Nephron progenitor cell (in vitro differentiated cells): ENCODE measurements at regions not wholly inside any gene's neighbourhood (a gene's known extent, or its start where the extent isn't known, plus 50 kb on each side); places are given as distances from the start of the nearest gene placed in this dataset.

Experiments
- DNase-seq: peaks from one replicate; pipeline ENCODE4 v3.0.0; 2021
- H3K27ac Mint-ChIP-seq: 2 replicates; pipeline ENCODE4 v1.8.0; 2021; ENCODE audit warnings: mild to moderate bottlenecking, moderate library complexity, mixed read lengths
- H3K27me3 Mint-ChIP-seq: 2 replicates; pipeline ENCODE4 v1.8.0; 2021; ENCODE audit warnings: mild to moderate bottlenecking, low read depth, mixed read lengths; ENCODE audit not compliant: poor library complexity
- H3K36me3 Mint-ChIP-seq: 2 replicates; pipeline ENCODE4 v1.8.0; 2021; ENCODE audit warnings: low read depth, mixed read lengths
- H3K4me1 Mint-ChIP-seq: 2 replicates; pipeline ENCODE4 v1.8.0; 2021; ENCODE audit warnings: mixed read lengths
- H3K4me3 Mint-ChIP-seq: 2 replicates; pipeline ENCODE4 v1.8.0; 2021; ENCODE audit warnings: mild to moderate bottlenecking, moderate library complexity, mixed read lengths
- H3K9me3 Mint-ChIP-seq: 2 replicates; pipeline ENCODE4 v1.8.0; 2021; ENCODE audit warnings: mild to moderate bottlenecking, moderate library complexity, mixed read lengths
- CTCF ChIP-seq: fragments of 200-600 bp; sonication (generic); IDR thresholded peaks from 2 replicates; pipeline ENCODE4 v1.5.0; 2021; ENCODE audit warnings: antibody characterized with exemption

DNA sequence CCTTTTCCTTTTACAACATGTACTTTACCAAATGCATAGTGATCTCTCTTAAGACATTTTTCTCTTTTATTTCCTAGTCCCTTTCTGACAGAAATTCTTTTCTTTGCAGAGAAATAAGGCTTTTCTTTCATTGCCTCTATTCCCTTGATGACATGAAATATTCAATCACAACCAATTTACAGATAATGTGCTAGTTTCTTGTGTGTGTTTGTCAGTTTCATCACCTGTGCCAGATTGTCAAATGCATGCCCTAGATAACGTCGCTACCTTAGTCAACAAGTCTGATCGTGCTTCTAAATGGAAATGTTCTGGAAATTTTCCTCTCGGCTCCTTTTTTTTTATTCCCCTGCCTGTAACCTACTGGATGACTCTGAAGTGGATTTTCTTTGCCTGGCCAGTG, 478.1 kb downstream of the KLF5 start:
- Mint-ChIP-seq H3K9me3 (no peaks in the 10 kb centered on the region), H3K27me3 (no peaks in the 10 kb centered on the region), H3K36me3 (no peaks in the 10 kb centered on the region), H3K4me1 (no peaks in the 10 kb centered on the region), H3K27ac (peak overlapping the region; percentile 16), H3K4me3 (no peak overlapping the region)
- TF ChIP-seq CTCF, result no peak
- DNase-seq, result no peak

DNA sequence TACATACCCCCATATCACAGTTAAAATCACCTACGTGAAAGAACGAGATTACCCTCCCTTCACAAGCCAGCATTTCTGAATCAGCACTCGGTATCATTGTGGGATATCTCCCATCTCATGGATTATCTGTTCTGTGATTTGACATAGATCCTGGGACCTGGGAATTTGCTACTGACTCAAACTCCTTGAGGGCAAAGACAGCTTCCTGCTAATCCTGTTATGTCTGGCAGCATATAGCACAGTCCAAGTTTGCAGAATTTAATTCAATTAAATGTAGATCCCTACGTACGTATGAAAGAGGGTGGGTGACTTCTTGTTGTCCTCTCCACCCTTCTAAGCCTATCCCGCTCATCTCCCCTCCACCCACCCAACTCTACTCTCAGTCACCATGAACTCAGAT, 476.5 kb downstream of the KLF5 start:
- TF ChIP-seq CTCF, result no peak
- no peaks in the 10 kb centered on the region for H3K27me3 Mint-ChIP-seq
- no peaks in the 10 kb centered on the region for H3K9me3 Mint-ChIP-seq
- H3K4me1 Mint-ChIP-seq, result no peaks in the 10 kb centered on the region
- DNase-seq, result no peak
- no peak overlapping the region for H3K27ac Mint-ChIP-seq
- H3K4me3 Mint-ChIP-seq, result no peak overlapping the region
- H3K36me3 Mint-ChIP-seq, result no peaks in the 10 kb centered on the region

DNA sequence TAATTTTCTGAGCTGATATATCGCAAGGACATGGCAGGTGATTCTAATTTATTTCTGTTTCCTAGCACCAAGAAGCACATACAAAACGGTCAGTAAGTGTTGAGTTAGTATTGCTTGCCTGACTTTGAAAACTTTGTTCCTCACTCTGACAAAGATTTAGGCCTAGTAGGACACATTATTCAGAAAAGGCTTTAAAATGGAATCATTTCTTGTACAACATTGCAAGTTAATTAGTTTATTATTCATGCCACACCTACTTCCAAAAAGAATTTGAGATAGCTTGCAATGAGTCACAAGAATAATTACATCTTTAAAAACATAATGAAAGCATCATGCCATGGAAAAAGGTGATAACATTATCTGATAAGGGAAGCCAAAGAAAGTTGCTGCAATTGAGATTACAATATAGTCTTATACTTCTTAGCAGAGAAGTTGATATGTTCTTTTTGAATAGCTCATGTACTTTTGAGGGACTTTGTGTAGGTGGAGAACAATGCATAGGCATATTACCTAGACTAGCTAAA, 474.2 kb downstream of the KLF5 start:
- Mint-ChIP-seq H3K27me3 (no peaks in the 10 kb centered on the region), H3K4me3 (no peak overlapping the region), H3K36me3 (no peaks in the 10 kb centered on the region), H3K9me3 (no peaks in the 10 kb centered on the region), H3K4me1 (no peaks in the 10 kb centered on the region), H3K27ac (no peak overlapping the region)
- no peak for DNase-seq
- TF ChIP-seq CTCF, result no peak

DNA sequence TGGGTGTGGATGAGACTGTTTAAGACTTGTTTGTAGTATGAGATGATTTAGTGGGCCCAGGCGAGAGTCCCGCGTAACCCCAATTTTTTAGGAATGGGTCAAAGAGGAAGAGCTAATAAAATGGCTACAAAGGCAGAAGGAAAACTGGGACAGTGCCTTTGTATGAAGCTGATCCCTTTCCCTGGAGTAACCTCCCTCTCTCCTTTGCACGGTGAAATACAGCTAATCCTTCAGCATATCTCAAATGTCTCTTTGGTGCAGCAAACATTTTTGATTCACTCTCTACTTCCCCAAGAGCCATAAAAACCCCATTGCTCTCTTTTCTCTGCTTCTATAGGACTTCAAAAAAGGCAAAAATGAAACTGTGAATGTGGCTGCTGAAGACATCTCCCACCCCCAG, 473.8 kb downstream of the KLF5 start:
- TF ChIP-seq CTCF, result no peak

DNA sequence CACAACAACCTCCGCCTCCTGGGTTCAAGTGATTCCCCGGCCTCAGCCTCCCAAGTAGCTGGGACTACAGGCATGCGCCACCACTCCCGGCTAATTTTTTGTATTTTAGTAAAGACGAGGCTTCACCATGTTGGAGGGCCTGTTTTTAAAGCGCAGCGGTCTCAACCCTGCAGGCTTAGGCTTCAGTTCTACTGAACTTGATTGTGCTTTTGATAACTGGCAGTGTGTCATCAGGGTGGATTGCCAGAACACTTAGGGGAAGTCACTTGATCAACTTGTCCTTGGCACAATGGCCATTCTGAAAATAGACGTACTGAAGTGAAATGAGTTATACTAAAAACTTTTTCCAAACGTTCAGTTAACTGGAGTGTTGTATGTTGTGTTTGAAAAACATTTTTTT, 472.2 kb downstream of the KLF5 start:
- Mint-ChIP-seq H3K27me3 (no peaks in the 10 kb centered on the region), H3K4me1 (no peaks in the 10 kb centered on the region), H3K4me3 (no peak overlapping the region), H3K36me3 (no peaks in the 10 kb centered on the region), H3K9me3 (no peaks in the 10 kb centered on the region), H3K27ac (no peak overlapping the region)
- DNase-seq, result no peak
- TF ChIP-seq CTCF, result no peak

More for the DNA sequence above, 473.8 kb downstream of the KLF5 start:
- Mint-ChIP-seq H3K36me3 (no peaks in the 10 kb centered on the region), H3K4me1 (no peaks in the 10 kb centered on the region), H3K27ac (no peak overlapping the region), H3K9me3 (no peaks in the 10 kb centered on the region), H3K27me3 (no peaks in the 10 kb centered on the region), H3K4me3 (no peak overlapping the region)
- DNase-seq, result no peak

GRCh38 chr13:73522937-73523336, 464.1 kb downstream of the KLF5 start:
- Mint-ChIP-seq H3K27me3 (peaks cover 4% of the 10 kb centered on the region), H3K4me1 (peaks cover 20% of the 10 kb centered on the region), H3K9me3 (no peaks in the 10 kb centered on the region), H3K4me3 (no peak overlapping the region), H3K36me3 (no peaks in the 10 kb centered on the region), H3K27ac (no peak overlapping the region)
- TF ChIP-seq CTCF, result no peak
- DNase-seq, result no peak
